Upper lobe of left lung (tissue), 4 donors: ENCODE measurements at regions not wholly inside any gene's neighbourhood (a gene's known extent, or its start where the extent isn't known, plus 50 kb on each side); places are given as distances from the start of the nearest gene placed in this dataset.

Source experiments
- EP300 ChIP-seq, 4 donors: sonication (generic); formaldehyde crosslinking; IDR thresholded peaks; one replicate each; pipeline ENCODE4 v1.5.1; 2017; ENCODE audit warnings: antibody characterized with exemption in 4 of 4, control low read depth in 2 of 4
- POLR2AphosphoS5 ChIP-seq, 2 donors: sonication (generic); formaldehyde crosslinking; IDR thresholded peaks; one replicate each; pipeline ENCODE4 v1.5.1; 2017; ENCODE audit warnings: antibody characterized with exemption in 2 of 2

DNA sequence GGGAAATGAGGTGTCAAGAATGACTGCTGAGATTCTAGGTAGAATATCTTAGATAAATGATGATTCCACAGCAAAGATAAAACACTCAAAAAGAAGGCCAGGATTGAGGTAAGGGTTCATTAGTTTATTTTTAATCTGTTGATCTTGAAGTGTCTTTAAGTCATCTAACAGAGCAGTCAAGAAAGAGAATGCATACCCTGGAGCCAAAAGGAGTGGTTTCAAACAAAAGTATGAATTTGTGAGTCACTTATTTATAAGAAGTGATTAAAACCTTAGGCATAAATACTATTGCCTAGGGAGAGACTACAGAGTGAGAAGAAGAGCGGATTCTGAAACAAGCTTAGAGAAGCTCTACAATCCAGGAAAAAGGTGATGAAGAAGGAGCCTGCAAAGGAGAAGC, 541.0 kb downstream of the DTWD2 start:
- TF ChIP-seq POLR2AphosphoS5 (IDR thresholded peaks at IDR 0.05) (no peak), EP300 (IDR thresholded peaks at IDR 0.05) (no peak)
